ENCODE measurements at regions not wholly inside any gene's neighbourhood (a gene's known extent, or its start where the extent isn't known, plus 50 kb on each side); places are given as distances from the start of the nearest gene placed in this dataset.

GRCh38 chr5:112086740-112087139 is 329.7 kb upstream of the NREP start:
- no peak for TF ChIP-seq CTCF (conservative IDR thresholded peaks at IDR 0.05; ENCODE audit: low read depth, low read length)
- TF ChIP-seq EZH2 (IDR thresholded peaks at IDR 0.05; ENCODE audit: borderline replicate concordance, low read depth, low read length, poor library complexity, severe bottlenecking), result no peak

Measured in A673 (cell line).